ENCODE measurements at regions not wholly inside any gene's neighbourhood (a gene's known extent, or its start where the extent isn't known, plus 50 kb on each side); places are given as distances from the start of the nearest gene placed in this dataset.

- FAIRE-seq (peak; percentile 89), DNase-seq (ENCODE audit: insufficient read length, low spot score) (no peak)
- no peak for TF ChIP-seq CTCF (IDR thresholded peaks at IDR 0.05; ENCODE audit: insufficient read depth, missing control alignments)
Observed at GRCh38 chr4:111198446-111198845, 575.6 kb upstream of the PITX2 start.

- FAIRE-seq: no peak
- no peak for TF ChIP-seq CTCF (IDR thresholded peaks at IDR 0.05; ENCODE audit: insufficient read depth, missing control alignments)
- DNase-seq (ENCODE audit: insufficient read length, low spot score): no peak
Observed at GRCh38 chr4:111204797-111205196, 581.9 kb upstream of the PITX2 start.

GRCh38 chr4:111208970-111209369 is 586.1 kb upstream of the PITX2 start:
- no peak for TF ChIP-seq CTCF (IDR thresholded peaks at IDR 0.05; ENCODE audit: insufficient read depth, missing control alignments)
- DNase-seq (ENCODE audit: insufficient read length, low spot score) (no peak), FAIRE-seq (no peak)

GRCh38 chr4:111209706-111210105 is 586.8 kb upstream of the PITX2 start:
- DNase-seq (ENCODE audit: insufficient read length, low spot score): no peak
- no peak for FAIRE-seq

GRCh38 chr4:111210595-111210994 is 587.7 kb upstream of the PITX2 start:
- FAIRE-seq: no peak
- no peak for TF ChIP-seq CTCF (IDR thresholded peaks at IDR 0.05; ENCODE audit: insufficient read depth, missing control alignments)
- no peak for DNase-seq (ENCODE audit: insufficient read length, low spot score)

More at GRCh38 chr4:111209706-111210105, 586.8 kb upstream of the PITX2 start:
- no peak for TF ChIP-seq CTCF (IDR thresholded peaks at IDR 0.05; ENCODE audit: insufficient read depth, missing control alignments)

- FAIRE-seq (no peak), DNase-seq (ENCODE audit: insufficient read length, low spot score) (no peak)
- TF ChIP-seq CTCF (IDR thresholded peaks at IDR 0.05; ENCODE audit: insufficient read depth, missing control alignments): no peak
Observed at GRCh38 chr4:111213531-111213930, 590.7 kb upstream of the PITX2 start.

- no peak for FAIRE-seq
- TF ChIP-seq CTCF (IDR thresholded peaks at IDR 0.05; ENCODE audit: insufficient read depth, missing control alignments): no peak
- no peak for DNase-seq (ENCODE audit: insufficient read length, low spot score)
Observed at GRCh38 chr4:111214371-111214770, 591.5 kb upstream of the PITX2 start.
